Left ventricle myocardium inferior (tissue), 1 donor: ENCODE measurements at regions not wholly inside any gene's neighbourhood (a gene's known extent, or its start where the extent isn't known, plus 50 kb on each side); places are given as distances from the start of the nearest gene placed in this dataset.

Source experiments
- DNase-seq: peaks from one replicate; pipeline ENCODE4 v3.0.0-alpha.2; 2020
- H3K27ac ChIP-seq: fragments of 200-600 bp; replicated peaks from 2 replicates; pipeline ENCODE4 v1.8.0; 2021
- H3K27me3 ChIP-seq: fragments of 200-600 bp; 2 replicates; pipeline ENCODE4 v1.8.0; 2021; ENCODE audit warnings: low read depth
- H3K36me3 ChIP-seq: fragments of 200-600 bp; 2 replicates; pipeline ENCODE4 v1.8.0; 2021
- H3K4me1 ChIP-seq: fragments of 200-600 bp; 2 replicates; pipeline ENCODE4 v1.8.0; 2021
- H3K4me3 ChIP-seq: fragments of 200-600 bp; 2 replicates; pipeline ENCODE4 v1.8.0; 2021; ENCODE audit warnings: mild to moderate bottlenecking, moderate library complexity
- H3K9me3 ChIP-seq: fragments of 200-600 bp; replicated peaks from 2 replicates; pipeline ENCODE4 v1.8.0; 2021
- CTCF ChIP-seq: fragments of 200-600 bp; IDR thresholded peaks from 2 replicates; pipeline ENCODE4 v1.8.0; 2021; ENCODE audit warnings: antibody characterized with exemption, mild to moderate bottlenecking, borderline replicate concordance
- intact Hi-C: fragments of 100-400 bp; cut with micrococcal nuclease; formaldehyde crosslinking; loops from one replicate; pipeline ENCODE4 v1.11.0; 2022
- donor health status: DM: no; HTN: yes; CAD: no; lungs with severe emphysema.

DNA sequence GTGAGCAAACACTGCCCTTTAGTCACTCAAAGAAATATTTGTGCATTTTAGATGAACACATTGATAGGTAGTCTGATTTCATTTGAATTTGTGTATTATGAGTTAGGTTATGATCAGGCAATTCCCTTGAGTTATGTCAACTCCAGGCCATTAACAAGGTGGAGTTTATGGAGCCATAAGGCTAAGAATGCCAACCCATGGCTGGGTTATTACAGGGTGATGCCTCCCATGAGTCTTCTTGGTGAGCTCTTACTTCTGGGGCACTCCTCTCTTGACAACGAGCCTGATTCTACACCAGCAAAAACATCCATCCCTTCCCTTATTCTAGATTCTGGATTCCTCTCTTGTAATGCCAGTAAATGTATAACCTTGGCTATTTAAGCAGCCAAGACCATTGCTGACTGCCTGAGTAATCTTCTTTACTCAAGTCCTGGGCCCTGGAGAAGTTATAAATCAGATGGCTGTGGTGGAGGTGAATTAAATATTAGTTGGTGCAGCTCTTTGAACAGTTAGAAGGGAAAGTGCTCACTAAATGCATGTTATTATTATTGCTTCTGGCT lies 645.7 kb upstream of the TENM4 start:
- no peaks in the 10 kb centered on the region for H3K9me3 ChIP-seq

DNA sequence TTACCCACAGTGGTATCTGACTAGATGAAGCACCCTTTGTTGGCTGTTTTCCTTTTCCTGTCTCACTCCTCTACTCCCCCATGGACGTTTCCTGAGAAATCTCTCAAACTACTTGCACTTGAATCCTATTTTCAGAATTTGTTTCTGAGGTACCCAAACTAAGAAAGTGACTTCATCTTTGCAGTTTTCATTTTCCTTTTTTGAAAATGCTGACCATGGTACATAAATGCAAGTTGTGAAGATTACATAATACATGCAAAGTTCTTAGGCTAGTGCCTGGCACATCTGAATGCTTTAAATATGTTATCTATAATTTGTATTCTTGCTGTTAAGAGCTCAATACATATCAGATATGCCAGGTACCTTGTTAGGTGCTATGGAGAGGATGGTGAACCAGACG lies 644.7 kb upstream of the TENM4 start:
- intact Hi-C loops = no loop called here
- DNase-seq = no peak
- no peaks in the 10 kb centered on the region for H3K36me3 ChIP-seq
- no peaks in the 10 kb centered on the region for H3K4me1 ChIP-seq
- no peaks in the 10 kb centered on the region for H3K9me3 ChIP-seq
- H3K27me3 ChIP-seq = peaks cover 4% of the 10 kb centered on the region
- TF ChIP-seq CTCF = no peak
- H3K27ac ChIP-seq = no peak overlapping the region
- H3K4me3 ChIP-seq = no peak overlapping the region

More for the DNA sequence above, 645.7 kb upstream of the TENM4 start:
- Histone ChIP-seq H3K27me3 (no peaks in the 10 kb centered on the region), H3K36me3 (no peaks in the 10 kb centered on the region), H3K27ac (no peak overlapping the region), H3K4me1 (no peaks in the 10 kb centered on the region), H3K4me3 (no peak overlapping the region)
- TF ChIP-seq CTCF = no peak
- intact Hi-C loops = no loop called here
- no peak for DNase-seq

GRCh38 chr11:80084608-80085007 lies 643.8 kb upstream of the TENM4 start:
- DNase-seq = no peak
- no peak overlapping the region for H3K27ac ChIP-seq
- H3K27me3 ChIP-seq = peaks cover 4% of the 10 kb centered on the region
- intact Hi-C loops = no loop called here
- no peaks in the 10 kb centered on the region for H3K9me3 ChIP-seq
- H3K36me3 ChIP-seq = no peaks in the 10 kb centered on the region
- TF ChIP-seq CTCF = no peak
- no peaks in the 10 kb centered on the region for H3K4me1 ChIP-seq
- no peak overlapping the region for H3K4me3 ChIP-seq

DNA sequence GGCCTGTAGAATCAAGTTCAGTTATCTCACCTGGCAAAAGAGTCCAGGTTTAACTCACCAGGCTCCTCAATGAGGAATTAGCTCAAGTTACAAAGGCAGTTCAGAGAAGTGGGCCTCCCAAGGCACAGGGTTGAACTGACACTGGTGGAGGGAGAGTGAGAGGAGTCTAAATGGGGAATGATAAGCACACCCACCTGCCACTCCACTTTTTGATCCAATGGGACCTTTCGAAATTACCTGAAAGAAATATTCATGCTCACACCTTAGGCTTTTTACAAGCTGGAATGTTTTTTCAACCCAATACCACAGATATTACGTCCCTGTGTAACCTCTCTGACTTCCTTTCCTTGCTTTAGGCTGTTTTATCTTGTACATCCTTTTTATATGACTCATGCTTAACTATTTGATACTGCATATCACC lies 642.7 kb upstream of the TENM4 start:
- peaks cover 4% of the 10 kb centered on the region for H3K27me3 ChIP-seq
- no peaks in the 10 kb centered on the region for H3K9me3 ChIP-seq
- DNase-seq = no peak
- intact Hi-C loops = no loop called here
- no peak overlapping the region for H3K4me3 ChIP-seq
- no peaks in the 10 kb centered on the region for H3K4me1 ChIP-seq
- no peaks in the 10 kb centered on the region for H3K36me3 ChIP-seq
- no peak for TF ChIP-seq CTCF
- H3K27ac ChIP-seq = no peak overlapping the region

DNA sequence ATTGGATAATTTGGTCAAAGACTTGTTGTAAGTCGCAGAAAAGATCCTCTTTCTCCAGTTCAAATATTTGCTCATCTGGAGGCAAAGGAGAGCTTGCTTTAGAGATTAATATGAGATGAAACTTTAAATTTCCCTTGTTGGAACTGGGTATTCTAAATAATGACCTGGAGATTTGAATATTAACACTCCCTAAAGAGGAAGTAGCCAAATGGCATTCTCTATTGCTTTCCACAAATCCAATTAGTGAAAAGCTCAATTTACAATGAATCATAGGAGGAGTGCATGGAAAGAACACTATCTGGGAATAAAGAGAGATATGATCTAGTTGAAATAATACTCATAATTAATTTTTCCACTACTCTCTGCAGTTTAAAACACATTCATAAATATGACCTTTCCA lies 641.6 kb upstream of the TENM4 start:
- Histone ChIP-seq H3K9me3 (no peaks in the 10 kb centered on the region), H3K36me3 (no peaks in the 10 kb centered on the region), H3K27ac (no peak overlapping the region), H3K4me1 (no peaks in the 10 kb centered on the region), H3K4me3 (no peak overlapping the region), H3K27me3 (peaks cover 6% of the 10 kb centered on the region)
- intact Hi-C loops = no loop called here
- DNase-seq = no peak
- TF ChIP-seq CTCF = no peak
